ENCODE measurements at regions not wholly inside any gene's neighbourhood (a gene's known extent, or its start where the extent isn't known, plus 50 kb on each side); places are given as distances from the start of the nearest gene placed in this dataset.
A peak's percentile ranks its signal among the peaks of the same experiment; 100 is the strongest.

GRCh38 chr17:36723459-36724025, 122.2 kb downstream of the MRM1 start:
- no peak overlapping the region for H3K27ac ChIP-seq (ENCODE audit: low read depth, low read length)
- H3K4me1 ChIP-seq (ENCODE audit: control insufficient read depth, insufficient read depth, low read length) = peaks cover 25% of the 10 kb centered on the region
- no peak for DNase-seq (ENCODE audit: low read depth in 4 of 6, low spot score in 6 of 6)
- no peaks in the 10 kb centered on the region for H3K9me3 ChIP-seq (ENCODE audit: control insufficient read depth, insufficient read depth, low read length)
- H3K27me3 ChIP-seq (ENCODE audit: control insufficient read depth, insufficient read depth, low read length) = peaks cover 5% of the 10 kb centered on the region
- H3K4me3 ChIP-seq (ENCODE audit: low read depth, low read length) = no peak overlapping the region
- 45% methylated on average over 3 of the region's 6 CpGs for WGBS (ENCODE audit: insufficient coverage)
- H3K36me3 ChIP-seq (ENCODE audit: control insufficient read depth, insufficient read depth, low read length) = no peaks in the 10 kb centered on the region

- Histone ChIP-seq H3K36me3 (ENCODE audit: control insufficient read depth, insufficient read depth, low read length) (no peaks in the 10 kb centered on the region), H3K4me3 (ENCODE audit: low read depth, low read length) (no peak overlapping the region), H3K4me1 (ENCODE audit: control insufficient read depth, insufficient read depth, low read length) (peaks cover 34% of the 10 kb centered on the region), H3K9me3 (ENCODE audit: control insufficient read depth, insufficient read depth, low read length) (no peaks in the 10 kb centered on the region), H3K27ac (ENCODE audit: low read depth, low read length) (no peak overlapping the region), H3K27me3 (ENCODE audit: control insufficient read depth, insufficient read depth, low read length) (peaks cover 18% of the 10 kb centered on the region)
- no peak for DNase-seq (ENCODE audit: low read depth in 4 of 6, low spot score in 6 of 6)
- 93% methylated on average over 3 of the region's 4 CpGs for WGBS (ENCODE audit: insufficient coverage)
These were observed 124.8 kb downstream of the MRM1 start for GRCh38 chr17:36726199-36726598.

- Histone ChIP-seq H3K9me3 (ENCODE audit: control insufficient read depth, insufficient read depth, low read length) (no peaks in the 10 kb centered on the region), H3K4me1 (ENCODE audit: control insufficient read depth, insufficient read depth, low read length) (peaks cover 39% of the 10 kb centered on the region), H3K4me3 (ENCODE audit: low read depth, low read length) (no peak overlapping the region), H3K27ac (ENCODE audit: low read depth, low read length) (no peak overlapping the region), H3K27me3 (ENCODE audit: control insufficient read depth, insufficient read depth, low read length) (peaks cover 19% of the 10 kb centered on the region), H3K36me3 (ENCODE audit: control insufficient read depth, insufficient read depth, low read length) (no peaks in the 10 kb centered on the region)
- WGBS (ENCODE audit: insufficient coverage) = 100% methylated on average over 4 of the region's 8 CpGs
- no peak for DNase-seq (ENCODE audit: low read depth in 4 of 6, low spot score in 6 of 6)
These were observed 125.7 kb downstream of the MRM1 start for GRCh38 chr17:36727052-36727451.

GRCh38 chr17:36727577-36727976, 126.2 kb downstream of the MRM1 start:
- H3K4me1 ChIP-seq (ENCODE audit: control insufficient read depth, insufficient read depth, low read length) = peaks cover 37% of the 10 kb centered on the region

GRCh38 chr17:36728030-36728991, 126.9 kb downstream of the MRM1 start:
- DNase-seq (ENCODE audit: low read depth in 4 of 6, low spot score in 6 of 6) = peak in 2 of 6 donors; percentile 48 to 81
- no peaks in the 10 kb centered on the region for H3K36me3 ChIP-seq (ENCODE audit: control insufficient read depth, insufficient read depth, low read length)
- WGBS (ENCODE audit: insufficient coverage) = 18% methylated on average over 23 of the region's 30 CpGs
- peaks cover 32% of the 10 kb centered on the region for H3K4me1 ChIP-seq (ENCODE audit: control insufficient read depth, insufficient read depth, low read length)
- peaks cover 20% of the 10 kb centered on the region for H3K27me3 ChIP-seq (ENCODE audit: control insufficient read depth, insufficient read depth, low read length)
- no peak overlapping the region for H3K27ac ChIP-seq (ENCODE audit: low read depth, low read length)
- H3K9me3 ChIP-seq (ENCODE audit: control insufficient read depth, insufficient read depth, low read length) = no peaks in the 10 kb centered on the region
- H3K4me3 ChIP-seq (ENCODE audit: low read depth, low read length) = no peak overlapping the region

More at GRCh38 chr17:36727577-36727976, 126.2 kb downstream of the MRM1 start:
- Histone ChIP-seq H3K27ac (ENCODE audit: low read depth, low read length) (no peak overlapping the region), H3K9me3 (ENCODE audit: control insufficient read depth, insufficient read depth, low read length) (no peaks in the 10 kb centered on the region), H3K36me3 (ENCODE audit: control insufficient read depth, insufficient read depth, low read length) (no peaks in the 10 kb centered on the region), H3K27me3 (ENCODE audit: control insufficient read depth, insufficient read depth, low read length) (peaks cover 20% of the 10 kb centered on the region), H3K4me3 (ENCODE audit: low read depth, low read length) (no peak overlapping the region)
- no peak for DNase-seq (ENCODE audit: low read depth in 4 of 6, low spot score in 6 of 6)
- 83% methylated on average over 2 of the region's 4 CpGs for WGBS (ENCODE audit: insufficient coverage)

GRCh38 chr17:36730095-36730808, 128.9 kb downstream of the MRM1 start:
- 65% methylated on average over 9 of the region's 9 CpGs for WGBS (ENCODE audit: insufficient coverage)
- H3K27me3 ChIP-seq (ENCODE audit: control insufficient read depth, insufficient read depth, low read length) = peaks cover 20% of the 10 kb centered on the region

GRCh38 chr17:36730857-36731490, 129.6 kb downstream of the MRM1 start:
- H3K27ac ChIP-seq (ENCODE audit: low read depth, low read length) = no peak overlapping the region
- no peak for DNase-seq (ENCODE audit: low read depth in 4 of 6, low spot score in 6 of 6)
- no peak overlapping the region for H3K4me3 ChIP-seq (ENCODE audit: low read depth, low read length)
- 87% methylated on average over 6 of the region's 6 CpGs for WGBS (ENCODE audit: insufficient coverage)
- peaks cover 20% of the 10 kb centered on the region for H3K27me3 ChIP-seq (ENCODE audit: control insufficient read depth, insufficient read depth, low read length)
- peaks cover 32% of the 10 kb centered on the region for H3K4me1 ChIP-seq (ENCODE audit: control insufficient read depth, insufficient read depth, low read length)
- H3K36me3 ChIP-seq (ENCODE audit: control insufficient read depth, insufficient read depth, low read length) = no peaks in the 10 kb centered on the region
- no peaks in the 10 kb centered on the region for H3K9me3 ChIP-seq (ENCODE audit: control insufficient read depth, insufficient read depth, low read length)

More at GRCh38 chr17:36730095-36730808, 128.9 kb downstream of the MRM1 start:
- Histone ChIP-seq H3K27ac (ENCODE audit: low read depth, low read length) (no peak overlapping the region), H3K4me1 (ENCODE audit: control insufficient read depth, insufficient read depth, low read length) (peaks cover 32% of the 10 kb centered on the region), H3K36me3 (ENCODE audit: control insufficient read depth, insufficient read depth, low read length) (no peaks in the 10 kb centered on the region), H3K4me3 (ENCODE audit: low read depth, low read length) (no peak overlapping the region), H3K9me3 (ENCODE audit: control insufficient read depth, insufficient read depth, low read length) (no peaks in the 10 kb centered on the region)
- DNase-seq (ENCODE audit: low read depth in 4 of 6, low spot score in 6 of 6) = no peak

GRCh38 chr17:36731811-36732210, 130.4 kb downstream of the MRM1 start:
- peaks cover 22% of the 10 kb centered on the region for H3K27me3 ChIP-seq (ENCODE audit: control insufficient read depth, insufficient read depth, low read length)

GRCh38 chr17:36732351-36732750, 131.0 kb downstream of the MRM1 start:
- no peak overlapping the region for H3K27ac ChIP-seq (ENCODE audit: low read depth, low read length)
- H3K9me3 ChIP-seq (ENCODE audit: control insufficient read depth, insufficient read depth, low read length) = no peaks in the 10 kb centered on the region
- H3K27me3 ChIP-seq (ENCODE audit: control insufficient read depth, insufficient read depth, low read length) = peaks cover 22% of the 10 kb centered on the region
- 68% methylated on average over 5 of the region's 5 CpGs for WGBS (ENCODE audit: insufficient coverage)
- no peaks in the 10 kb centered on the region for H3K36me3 ChIP-seq (ENCODE audit: control insufficient read depth, insufficient read depth, low read length)
- no peak for DNase-seq (ENCODE audit: low read depth in 4 of 6, low spot score in 6 of 6)
- H3K4me1 ChIP-seq (ENCODE audit: control insufficient read depth, insufficient read depth, low read length) = peaks cover 31% of the 10 kb centered on the region
- no peak overlapping the region for H3K4me3 ChIP-seq (ENCODE audit: low read depth, low read length)

More at GRCh38 chr17:36731811-36732210, 130.4 kb downstream of the MRM1 start:
- Histone ChIP-seq H3K27ac (ENCODE audit: low read depth, low read length) (no peak overlapping the region), H3K36me3 (ENCODE audit: control insufficient read depth, insufficient read depth, low read length) (no peaks in the 10 kb centered on the region), H3K4me1 (ENCODE audit: control insufficient read depth, insufficient read depth, low read length) (peaks cover 32% of the 10 kb centered on the region), H3K4me3 (ENCODE audit: low read depth, low read length) (no peak overlapping the region), H3K9me3 (ENCODE audit: control insufficient read depth, insufficient read depth, low read length) (no peaks in the 10 kb centered on the region)
- peak in 2 of 6 donors; percentile 82 to 83 for DNase-seq (ENCODE audit: low read depth in 4 of 6, low spot score in 6 of 6)
- WGBS (ENCODE audit: insufficient coverage) = 15% methylated on average over 10 of the region's 10 CpGs

All from spinal cord (tissue), 9 donors.